ENCODE measurements at regions not wholly inside any gene's neighbourhood (a gene's known extent, or its start where the extent isn't known, plus 50 kb on each side); places are given as distances from the start of the nearest gene placed in this dataset.

DNA sequence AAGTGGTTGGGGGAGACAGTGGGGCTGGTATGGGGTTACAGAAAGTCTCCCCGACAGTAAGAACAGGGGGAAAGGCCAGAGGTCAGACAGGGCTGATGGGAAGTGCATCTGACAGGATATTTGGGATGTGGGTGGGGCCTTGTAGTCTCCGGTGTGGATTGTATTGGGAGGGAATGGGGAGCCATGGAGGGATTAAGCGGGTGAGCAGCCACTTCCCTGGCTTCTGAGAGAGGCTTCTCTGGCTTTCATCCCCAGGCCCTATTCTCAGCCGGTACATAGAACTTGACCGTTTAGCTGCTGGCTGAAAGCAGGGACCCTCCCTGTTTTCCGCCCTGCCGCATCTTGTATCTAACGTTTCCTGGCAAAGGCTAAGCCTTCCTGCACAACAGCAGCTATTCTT is 222.0 kb upstream of the LHX5 start:
- TF ChIP-seq, protein P1, sequence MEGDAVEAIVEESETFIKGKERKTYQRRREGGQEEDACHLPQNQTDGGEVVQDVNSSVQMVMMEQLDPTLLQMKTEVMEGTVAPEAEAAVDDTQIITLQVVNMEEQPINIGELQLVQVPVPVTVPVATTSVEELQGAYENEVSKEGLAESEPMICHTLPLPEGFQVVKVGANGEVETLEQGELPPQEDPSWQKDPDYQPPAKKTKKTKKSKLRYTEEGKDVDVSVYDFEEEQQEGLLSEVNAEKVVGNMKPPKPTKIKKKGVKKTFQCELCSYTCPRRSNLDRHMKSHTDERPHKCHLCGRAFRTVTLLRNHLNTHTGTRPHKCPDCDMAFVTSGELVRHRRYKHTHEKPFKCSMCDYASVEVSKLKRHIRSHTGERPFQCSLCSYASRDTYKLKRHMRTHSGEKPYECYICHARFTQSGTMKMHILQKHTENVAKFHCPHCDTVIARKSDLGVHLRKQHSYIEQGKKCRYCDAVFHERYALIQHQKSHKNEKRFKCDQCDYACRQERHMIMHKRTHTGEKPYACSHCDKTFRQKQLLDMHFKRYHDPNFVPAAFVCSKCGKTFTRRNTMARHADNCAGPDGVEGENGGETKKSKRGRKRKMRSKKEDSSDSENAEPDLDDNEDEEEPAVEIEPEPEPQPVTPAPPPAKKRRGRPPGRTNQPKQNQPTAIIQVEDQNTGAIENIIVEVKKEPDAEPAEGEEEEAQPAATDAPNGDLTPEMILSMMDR (IDR thresholded peaks at IDR 0.05) = no peak
- TF ChIP-seq POLR2A (IDR thresholded peaks at IDR 0.05) = no peak
